OCI-LY3 (cell line): ENCODE measurements at regions not wholly inside any gene's neighbourhood (a gene's known extent, or its start where the extent isn't known, plus 50 kb on each side); places are given as distances from the start of the nearest gene placed in this dataset.

Experiments
- EZH2phosphoT487 ChIP-seq: fragments of 200-600 bp; shearing (Covaris generic); IDR thresholded peaks from 2 replicates; pipeline ENCODE4 v1.6.1; 2018; ENCODE audit warnings: antibody characterized with exemption, mixed run types, low read depth
- TF ChIP-seq, protein P1 (sequence below): fragments of 200-600, 300-600 bp; sonication (generic); IDR thresholded peaks from 2 replicates; pipeline ENCODE4 v1.5.1; 2014; ENCODE audit warnings: antibody characterized with exemption, low read length, low read depth

- TF ChIP-seq, protein P1, sequence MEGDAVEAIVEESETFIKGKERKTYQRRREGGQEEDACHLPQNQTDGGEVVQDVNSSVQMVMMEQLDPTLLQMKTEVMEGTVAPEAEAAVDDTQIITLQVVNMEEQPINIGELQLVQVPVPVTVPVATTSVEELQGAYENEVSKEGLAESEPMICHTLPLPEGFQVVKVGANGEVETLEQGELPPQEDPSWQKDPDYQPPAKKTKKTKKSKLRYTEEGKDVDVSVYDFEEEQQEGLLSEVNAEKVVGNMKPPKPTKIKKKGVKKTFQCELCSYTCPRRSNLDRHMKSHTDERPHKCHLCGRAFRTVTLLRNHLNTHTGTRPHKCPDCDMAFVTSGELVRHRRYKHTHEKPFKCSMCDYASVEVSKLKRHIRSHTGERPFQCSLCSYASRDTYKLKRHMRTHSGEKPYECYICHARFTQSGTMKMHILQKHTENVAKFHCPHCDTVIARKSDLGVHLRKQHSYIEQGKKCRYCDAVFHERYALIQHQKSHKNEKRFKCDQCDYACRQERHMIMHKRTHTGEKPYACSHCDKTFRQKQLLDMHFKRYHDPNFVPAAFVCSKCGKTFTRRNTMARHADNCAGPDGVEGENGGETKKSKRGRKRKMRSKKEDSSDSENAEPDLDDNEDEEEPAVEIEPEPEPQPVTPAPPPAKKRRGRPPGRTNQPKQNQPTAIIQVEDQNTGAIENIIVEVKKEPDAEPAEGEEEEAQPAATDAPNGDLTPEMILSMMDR: no peak
- no peak for TF ChIP-seq EZH2phosphoT487
These were observed 145.8 kb upstream of the TMPRSS15 start for GRCh38 chr21:18549214-18549905.
